ENCODE measurements at regions not wholly inside any gene's neighbourhood (a gene's known extent, or its start where the extent isn't known, plus 50 kb on each side); places are given as distances from the start of the nearest gene placed in this dataset.
"Not testable (repeated sequence)": the region's sequence is repeated elsewhere in the genome, so short reads cannot be mapped to it uniquely, and the experiment has no call there.

- DNase-seq, result no peak
Observed at GRCh38 chr7:101712652-101713051, 83.6 kb upstream of the MYL10 start.

GRCh38 chr7:101714097-101714496 lies 85.0 kb upstream of the MYL10 start:
- DNase-seq, result no peak

GRCh38 chr7:101717628-101718357 lies 88.7 kb upstream of the MYL10 start:
- DNase-seq, result no peak

GRCh38 chr7:101718363-101719122 lies 89.4 kb upstream of the MYL10 start:
- DNase-seq, result no peak

GRCh38 chr7:101719123-101719470 lies 90.0 kb upstream of the MYL10 start:
- DNase-seq, result no peak

GRCh38 chr7:101720324-101720723 lies 91.2 kb upstream of the MYL10 start:
- DNase-seq, result no peak

GRCh38 chr7:101722247-101722646 lies 93.2 kb upstream of the MYL10 start:
- no peak for DNase-seq

GRCh38 chr7:101723835-101724234 lies 93.6 kb upstream of the CUX1 start:
- DNase-seq, result no peak

GRCh38 chr7:101724957-101725356 lies 92.5 kb upstream of the CUX1 start:
- no peak for DNase-seq

- no peak for DNase-seq
Observed at GRCh38 chr7:101725921-101726320, 91.5 kb upstream of the CUX1 start.

GRCh38 chr7:101727184-101727583 lies 90.2 kb upstream of the CUX1 start:
- DNase-seq, result no peak

GRCh38 chr7:101728128-101728527 lies 89.3 kb upstream of the CUX1 start:
- DNase-seq, result no peak

GRCh38 chr7:101728873-101729240 lies 88.6 kb upstream of the CUX1 start:
- not testable (repeated sequence) for DNase-seq

GRCh38 chr7:101729241-101729883 lies 88.1 kb upstream of the CUX1 start:
- DNase-seq, result no peak

GRCh38 chr7:101731502-101732084 lies 85.8 kb upstream of the CUX1 start:
- no peak for DNase-seq

GRCh38 chr7:101733713-101734475 lies 83.5 kb upstream of the CUX1 start:
- no peak for DNase-seq

- DNase-seq, result no peak
Observed at GRCh38 chr7:101736084-101736483, 81.3 kb upstream of the CUX1 start.

- DNase-seq, result no peak
Observed at GRCh38 chr7:101739775-101740398, 77.5 kb upstream of the CUX1 start.

GRCh38 chr7:101740981-101741725 lies 76.3 kb upstream of the CUX1 start:
- no peak for DNase-seq

GRCh38 chr7:101743241-101743994 lies 74.0 kb upstream of the CUX1 start:
- peak; percentile 72 for DNase-seq

GRCh38 chr7:101743995-101744360 lies 73.4 kb upstream of the CUX1 start:
- DNase-seq, result no peak

Measured in stimulated activated CD8-positive, alpha-beta memory T cell treated with anti-CD3 and anti-CD28 coated beads, Interleukin-4, amount 100 ng/mL, for 48 hours (primary cell).